Body of pancreas (tissue), 4 donors: ENCODE measurements at regions not wholly inside any gene's neighbourhood (a gene's known extent, or its start where the extent isn't known, plus 50 kb on each side); places are given as distances from the start of the nearest gene placed in this dataset.

ENCODE experiments used
- ATAC-seq: fragments of 150-250 bp; one replicate; pipeline ENCODE4 v1.9.1; 2016
- DNase-seq, 4 donors: peaks; one replicate each; pipeline ENCODE4 v3.0.0-alpha.2; 2019
- H3K27ac ChIP-seq, 4 donors: fragments of 200-600 bp; sonication (generic); 1 replicate in 3 of 4; 2 replicates in 1 of 4; pipeline versions ENCODE4 v1.5.1 to v1.6.1; 2016 to 2019; ENCODE audit warnings: mild to moderate bottlenecking in 1 of 4, mixed read lengths in 1 of 4, moderate library complexity in 1 of 4
- H3K27me3 ChIP-seq, 2 donors: fragments of 200-600 bp; sonication (generic); one replicate each; pipeline ENCODE4 v1.6.0; 2016; ENCODE audit warnings: mild to moderate bottlenecking in 1 of 2
- H3K36me3 ChIP-seq, 2 donors: fragments of 200-600 bp; sonication (generic); replicated peaks in 1 of 2; 2 replicates each; pipeline ENCODE4 v1.5.1; 2016; ENCODE audit warnings: low read depth in 2 of 2; ENCODE audit not compliant: insufficient read depth in 1 of 2
- H3K4me1 ChIP-seq: fragments of 200-600 bp; sonication (generic); one replicate; pipeline ENCODE4 v1.6.0; 2016
- H3K4me3 ChIP-seq, 2 donors: fragments of 200-600 bp; sonication (generic); 1 replicate in 1 of 2; 2 replicates in 1 of 2; pipeline ENCODE4 v1.5.1; 2016 to 2019
- H3K9me3 ChIP-seq, 3 donors: fragments of 200-600 bp; sonication (generic); 1 replicate in 2 of 3; 2 replicates in 1 of 3; pipeline ENCODE4 v1.5.1; 2016
- POLR2A ChIP-seq, 3 donors: fragments of 450-650 bp; IDR thresholded peaks; one replicate each; pipeline ENCODE4 v1.6.1; 2016; ENCODE audit warnings: antibody characterized with exemption in 3 of 3, mild to moderate bottlenecking in 2 of 3
- WGBS, 2 donors: methylation state at CpG; one replicate each; pipeline ENCODE4 v1.1.5; 2017; 5-methylcytosine and 5-hydroxymethylcytosine counted together
- intact Hi-C: fragments of 100-400 bp; cut with DNase I; formaldehyde crosslinking; loops from one replicate; pipeline ENCODE4 v1.15.1; 2023
- TF ChIP-seq, protein P1 (sequence below), 7 experiments: fragments of 450-650 bp in 4 of 7; fragments of 200-600 bp in 3 of 7; sonication (generic) in 3 of 7; IDR thresholded peaks; one replicate each; pipeline ENCODE4 v1.5.1; 2016 to 2019; ENCODE audit warnings: antibody characterized with exemption in 7 of 7

DNA sequence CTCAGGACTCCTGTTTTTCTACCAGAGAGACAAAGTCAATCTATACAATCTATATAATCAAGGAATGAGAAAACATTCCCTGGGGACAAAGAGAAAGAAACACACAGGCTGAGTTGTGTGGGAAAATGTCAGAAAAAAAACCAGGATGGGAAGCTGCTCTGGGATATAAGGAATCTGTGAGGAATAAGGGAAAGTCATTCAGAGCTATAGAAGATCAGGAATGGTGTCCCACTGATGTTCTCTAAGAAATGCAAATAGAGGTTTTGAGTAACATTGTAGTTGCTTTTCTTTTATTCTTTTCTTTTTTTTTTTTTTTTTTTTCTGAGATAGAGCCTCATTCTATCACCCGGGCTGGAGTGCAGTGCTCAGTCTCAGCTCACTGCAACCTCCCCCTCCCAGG, 605.9 kb upstream of the KLF4 start:
- no peak for ATAC-seq
- H3K4me3 ChIP-seq, result no peak overlapping the region
- H3K36me3 ChIP-seq, result no peaks in the 10 kb centered on the region
- no peaks in the 10 kb centered on the region for H3K4me1 ChIP-seq
- 84 to 92% methylated on average over 1 of the region's 1 CpG for WGBS, 2 donors
- H3K9me3 ChIP-seq, result no peaks in the 10 kb centered on the region
- intact Hi-C loops, result no loop called here
- no peak for DNase-seq
- H3K27ac ChIP-seq, result no peak overlapping the region
- H3K27me3 ChIP-seq, result no peaks in the 10 kb centered on the region
- TF ChIP-seq POLR2A (IDR thresholded peaks at IDR 0.05), result no peak
- TF ChIP-seq, protein P1, sequence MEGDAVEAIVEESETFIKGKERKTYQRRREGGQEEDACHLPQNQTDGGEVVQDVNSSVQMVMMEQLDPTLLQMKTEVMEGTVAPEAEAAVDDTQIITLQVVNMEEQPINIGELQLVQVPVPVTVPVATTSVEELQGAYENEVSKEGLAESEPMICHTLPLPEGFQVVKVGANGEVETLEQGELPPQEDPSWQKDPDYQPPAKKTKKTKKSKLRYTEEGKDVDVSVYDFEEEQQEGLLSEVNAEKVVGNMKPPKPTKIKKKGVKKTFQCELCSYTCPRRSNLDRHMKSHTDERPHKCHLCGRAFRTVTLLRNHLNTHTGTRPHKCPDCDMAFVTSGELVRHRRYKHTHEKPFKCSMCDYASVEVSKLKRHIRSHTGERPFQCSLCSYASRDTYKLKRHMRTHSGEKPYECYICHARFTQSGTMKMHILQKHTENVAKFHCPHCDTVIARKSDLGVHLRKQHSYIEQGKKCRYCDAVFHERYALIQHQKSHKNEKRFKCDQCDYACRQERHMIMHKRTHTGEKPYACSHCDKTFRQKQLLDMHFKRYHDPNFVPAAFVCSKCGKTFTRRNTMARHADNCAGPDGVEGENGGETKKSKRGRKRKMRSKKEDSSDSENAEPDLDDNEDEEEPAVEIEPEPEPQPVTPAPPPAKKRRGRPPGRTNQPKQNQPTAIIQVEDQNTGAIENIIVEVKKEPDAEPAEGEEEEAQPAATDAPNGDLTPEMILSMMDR (IDR thresholded peaks at IDR 0.05), result no peak

DNA sequence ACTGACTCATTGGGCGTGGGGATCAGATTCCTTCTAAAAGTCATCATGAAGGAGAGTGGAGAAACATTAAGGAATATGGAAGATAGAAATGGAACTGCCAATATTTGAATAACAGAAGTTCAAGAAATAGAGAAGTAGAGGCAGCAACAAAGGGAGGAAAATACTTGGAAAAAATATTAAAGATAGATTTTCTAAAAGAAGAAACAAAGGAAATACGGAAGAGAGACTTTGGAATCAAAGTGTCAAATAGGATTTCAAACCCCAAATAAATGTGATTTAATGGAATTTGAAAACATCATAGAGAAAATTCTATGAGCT, 605.1 kb upstream of the KLF4 start:
- Histone ChIP-seq H3K27me3 (no peaks in the 10 kb centered on the region), H3K4me3 (no peak overlapping the region), H3K4me1 (no peaks in the 10 kb centered on the region), H3K36me3 (no peaks in the 10 kb centered on the region), H3K27ac (no peak overlapping the region), H3K9me3 (no peaks in the 10 kb centered on the region)
- TF ChIP-seq, protein P1 (IDR thresholded peaks at IDR 0.05), result no peak
- no peak for TF ChIP-seq POLR2A (IDR thresholded peaks at IDR 0.05)
- DNase-seq, result no peak
- 85 to 91% methylated on average over 2 of the region's 2 CpGs for WGBS, 2 donors
- ATAC-seq, result no peak
- intact Hi-C loops, result no loop called here

DNA sequence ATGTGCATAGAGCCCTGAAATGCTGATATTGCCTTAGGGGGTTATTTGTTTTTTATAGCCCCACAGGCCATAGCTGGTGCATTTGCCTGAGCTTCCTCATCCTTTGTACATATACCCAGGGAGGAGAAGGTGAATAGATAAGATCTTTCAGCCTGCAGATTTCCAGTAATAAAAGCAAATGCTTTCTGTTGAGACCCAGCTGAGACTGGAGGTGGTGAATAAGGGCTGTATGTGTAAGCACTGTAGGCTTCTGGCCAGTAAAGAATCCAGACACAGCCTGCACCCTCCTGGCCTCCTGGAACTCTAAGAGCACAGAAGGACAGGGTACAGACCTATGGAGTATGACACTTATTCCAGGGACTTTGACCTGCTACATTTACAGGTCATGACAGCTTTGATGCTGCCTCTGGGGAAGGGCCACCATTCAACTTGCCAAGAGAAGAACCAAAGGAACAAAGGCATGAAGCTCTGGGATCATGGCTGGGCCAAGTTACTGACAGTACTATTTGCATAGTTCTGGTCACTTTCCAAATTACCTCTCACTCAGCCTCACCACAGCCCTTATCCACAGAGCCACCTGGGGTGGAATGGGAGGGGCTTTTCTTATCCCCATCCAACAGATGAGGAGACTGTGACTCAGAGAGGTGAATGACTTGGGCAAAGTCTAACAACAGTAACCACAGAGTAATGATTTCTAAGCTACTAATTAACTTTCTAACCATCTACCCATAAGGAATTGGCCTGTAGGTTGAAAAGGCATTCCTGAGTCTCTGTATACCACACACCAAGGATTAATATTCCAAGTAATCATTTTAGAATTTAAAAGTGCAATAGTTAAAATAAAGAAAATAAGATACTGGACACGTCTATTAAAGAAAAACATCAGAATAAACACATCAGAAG, 604.5 kb upstream of the KLF4 start:
- no peaks in the 10 kb centered on the region for H3K9me3 ChIP-seq
- H3K27me3 ChIP-seq, result no peaks in the 10 kb centered on the region
- H3K4me1 ChIP-seq, result no peaks in the 10 kb centered on the region
- ATAC-seq (no peak), DNase-seq (peak in 2 of 4 donors; percentile 22 to 49)
- intact Hi-C loops, result no loop called here
- no peak overlapping the region for H3K27ac ChIP-seq
- 54 to 62% methylated on average over 1 of the region's 1 CpG for WGBS, 2 donors
- H3K4me3 ChIP-seq, result no peak overlapping the region
- TF ChIP-seq POLR2A (IDR thresholded peaks at IDR 0.05), result no peak
- TF ChIP-seq, protein P1 (IDR thresholded peaks at IDR 0.05), result no peak
- H3K36me3 ChIP-seq, result no peaks in the 10 kb centered on the region

DNA sequence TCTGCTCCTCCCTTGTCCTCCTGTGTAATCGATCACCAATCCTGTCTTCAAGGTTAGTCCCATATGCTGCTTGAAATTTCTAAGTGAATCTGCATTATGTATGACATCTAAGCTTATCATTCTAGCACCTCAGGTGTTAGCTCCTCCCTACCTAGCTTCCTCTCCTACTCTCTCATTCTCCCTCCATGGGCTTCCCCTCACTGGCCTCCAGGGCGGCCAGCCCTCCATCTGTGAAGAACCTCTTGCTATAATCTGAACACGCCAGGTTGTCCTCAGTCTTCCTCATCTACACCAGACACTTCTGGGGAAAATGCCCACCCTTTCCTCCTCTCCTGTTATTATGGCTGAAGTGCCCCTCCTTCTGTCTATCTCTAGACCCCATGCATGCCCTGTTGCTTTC, 599.3 kb upstream of the KLF4 start:
- Histone ChIP-seq H3K27ac (no peak overlapping the region), H3K27me3 (no peaks in the 10 kb centered on the region)
- intact Hi-C loops, result no loop called here

More for the DNA sequence above, 599.3 kb upstream of the KLF4 start:
- ATAC-seq, result no peak
- 73 to 75% methylated on average over 3 of the region's 3 CpGs for WGBS, 2 donors
- DNase-seq, result no peak
- Histone ChIP-seq H3K4me3 (no peak overlapping the region), H3K9me3 (no peaks in the 10 kb centered on the region), H3K4me1 (no peaks in the 10 kb centered on the region), H3K36me3 (no peaks in the 10 kb centered on the region)
- TF ChIP-seq POLR2A (IDR thresholded peaks at IDR 0.05), result no peak
- TF ChIP-seq, protein P1 (IDR thresholded peaks at IDR 0.05), result no peak
